Esophagus squamous epithelium (tissue), 4 donors: ENCODE measurements at regions not wholly inside any gene's neighbourhood (a gene's known extent, or its start where the extent isn't known, plus 50 kb on each side); places are given as distances from the start of the nearest gene placed in this dataset.

Experiments
- CTCF ChIP-seq, 6 experiments: fragments of 450-650 bp in 4 of 6; fragments of 200-600 bp in 2 of 6; sonication (generic) in 2 of 6; IDR thresholded peaks; one replicate each; pipeline ENCODE4 v1.5.1; 2016 to 2019; ENCODE audit warnings: antibody characterized with exemption in 6 of 6, mild to moderate bottlenecking in 4 of 6, moderate library complexity in 4 of 6
- POLR2A ChIP-seq, 4 donors: fragments of 450-650 bp; IDR thresholded peaks; one replicate each; pipeline ENCODE4 v1.6.1; 2017; ENCODE audit warnings: antibody characterized with exemption in 4 of 4, mild to moderate bottlenecking in 4 of 4, moderate library complexity in 3 of 4

DNA sequence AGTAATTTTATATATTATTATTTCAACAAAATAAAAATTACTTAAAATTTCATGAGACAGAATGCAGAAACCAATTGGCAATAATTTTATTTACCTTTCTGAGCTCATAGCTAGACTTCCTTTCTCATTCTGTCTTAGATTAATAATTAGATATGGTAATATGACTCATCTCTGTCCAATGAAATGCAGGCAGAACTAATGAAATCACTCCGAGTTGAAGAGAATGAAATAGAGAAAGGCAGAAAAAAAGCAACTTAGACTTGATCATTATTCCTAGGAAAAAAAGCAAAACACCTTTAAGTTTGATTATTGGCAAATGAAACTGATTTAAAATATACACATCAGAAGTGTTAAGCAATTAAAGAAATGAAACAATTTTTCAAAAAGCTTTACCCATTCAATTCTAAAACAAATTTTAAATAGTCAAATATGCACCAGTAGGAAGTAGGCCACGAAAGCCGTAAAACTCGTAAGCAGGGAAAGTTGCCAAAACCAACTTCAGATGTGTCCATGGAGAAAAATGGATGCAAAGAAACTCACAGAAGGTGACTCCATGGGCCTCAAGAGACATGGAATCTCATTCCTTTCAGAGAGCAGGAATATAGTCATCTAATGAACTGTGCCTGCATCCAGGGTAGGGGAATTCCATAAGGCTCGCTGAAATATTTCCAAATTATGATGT lies 293.8 kb upstream of the RGS17 start:
- no peak for TF ChIP-seq POLR2A (IDR thresholded peaks at IDR 0.05)
- TF ChIP-seq CTCF (IDR thresholded peaks at IDR 0.05), result no peak
